HAP-1 (cell line): ENCODE measurements at regions not wholly inside any gene's neighbourhood (a gene's known extent, or its start where the extent isn't known, plus 50 kb on each side); places are given as distances from the start of the nearest gene placed in this dataset.
"Not testable (repeated sequence)": the region's sequence is repeated elsewhere in the genome, so short reads cannot be mapped to it uniquely, and the experiment has no call there.

Source experiments
- DNase-seq, 2 experiments: peaks; one replicate each; pipeline ENCODE4 v3.0.0-alpha.2; 2016 to 2020; ENCODE audit warnings: low spot score in 2 of 2
- H3K27me3 ChIP-seq: fragments of 250-450 bp; sonication (Bioruptor Pico); 2 replicates; pipeline ENCODE4 v1.5.1; 2020; ENCODE audit warnings: low read depth, mild to moderate bottlenecking, moderate library complexity
- H3K36me3 ChIP-seq: fragments of 250-450 bp; sonication (Bioruptor Pico); replicated peaks from 2 replicates; pipeline ENCODE4 v1.5.1; 2020; ENCODE audit warnings: mild to moderate bottlenecking
- H3K4me1 ChIP-seq: fragments of 250-450 bp; sonication (Bioruptor Pico); 2 replicates; pipeline ENCODE4 v1.5.1; 2020; ENCODE audit warnings: mild to moderate bottlenecking
- H3K4me3 ChIP-seq: fragments of 250-450 bp; sonication (Bioruptor Pico); 2 replicates; pipeline ENCODE4 v1.5.1; 2020; ENCODE audit warnings: mild to moderate bottlenecking, moderate library complexity
- H3K9me3 ChIP-seq: fragments of 250-450 bp; sonication (Bioruptor Pico); 2 replicates; pipeline ENCODE4 v1.5.1; 2020; ENCODE audit warnings: mild to moderate bottlenecking, moderate library complexity
- in situ Hi-C: fragments of 300-500 bp; cut with MboI; formaldehyde crosslinking; loops from 3 replicates; pipeline ENCODE4 v1.14.3; 2020; ENCODE audit warnings: low sequenced_read_pairs, inconsistent platforms, mixed read lengths

DNA sequence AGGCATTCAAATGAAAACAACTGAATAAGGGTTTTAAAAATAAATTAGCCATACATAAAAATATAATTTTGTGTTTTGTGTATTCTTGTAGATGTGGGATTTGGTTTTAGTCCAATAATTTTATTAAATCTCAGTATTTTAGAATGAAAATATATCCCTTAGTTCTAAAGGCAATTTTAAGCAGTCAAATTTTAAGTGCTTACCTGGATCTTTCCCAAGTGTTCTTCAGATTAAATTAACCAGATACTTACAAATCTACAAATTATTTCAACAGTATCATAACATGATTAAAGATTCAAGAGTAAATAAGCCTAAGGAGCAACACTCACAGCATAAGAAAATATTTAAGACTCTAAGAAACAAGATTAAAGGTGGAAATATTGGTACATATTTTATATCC lies 275.0 kb upstream of the RBMS3 start:
- no peak for DNase-seq
- Histone ChIP-seq H3K36me3 (no peaks in the 10 kb centered on the region), H3K4me3 (no peak overlapping the region), H3K9me3 (no peaks in the 10 kb centered on the region), H3K27me3 (no peaks in the 10 kb centered on the region), H3K4me1 (no peaks in the 10 kb centered on the region)
- in situ Hi-C loops = no loop called here

- no peak overlapping the region for H3K4me3 ChIP-seq
- H3K9me3 ChIP-seq = no peaks in the 10 kb centered on the region
- H3K27me3 ChIP-seq = no peaks in the 10 kb centered on the region
- in situ Hi-C loops = no loop called here
- no peaks in the 10 kb centered on the region for H3K36me3 ChIP-seq
- DNase-seq = no peak
- no peaks in the 10 kb centered on the region for H3K4me1 ChIP-seq
These were observed 269.4 kb upstream of the RBMS3 start for GRCh38 chr3:29011441-29011840.

- Histone ChIP-seq H3K4me1 (no peaks in the 10 kb centered on the region), H3K36me3 (no peaks in the 10 kb centered on the region), H3K9me3 (no peaks in the 10 kb centered on the region), H3K27me3 (no peaks in the 10 kb centered on the region), H3K4me3 (no peak overlapping the region)
- in situ Hi-C loops = no loop called here
- DNase-seq = no peak
These were observed 268.9 kb upstream of the RBMS3 start for GRCh38 chr3:29011966-29012365.

GRCh38 chr3:29022976-29023375 lies 257.9 kb upstream of the RBMS3 start:
- no peak for DNase-seq
- H3K9me3 ChIP-seq = no peaks in the 10 kb centered on the region
- H3K27me3 ChIP-seq = no peaks in the 10 kb centered on the region
- in situ Hi-C loops = no loop called here
- H3K4me1 ChIP-seq = no peaks in the 10 kb centered on the region
- no peak overlapping the region for H3K4me3 ChIP-seq
- no peaks in the 10 kb centered on the region for H3K36me3 ChIP-seq

- no peak for DNase-seq
- in situ Hi-C loops = no loop called here
- no peaks in the 10 kb centered on the region for H3K27me3 ChIP-seq
- H3K9me3 ChIP-seq = no peaks in the 10 kb centered on the region
- H3K36me3 ChIP-seq = no peaks in the 10 kb centered on the region
- H3K4me1 ChIP-seq = no peaks in the 10 kb centered on the region
- no peak overlapping the region for H3K4me3 ChIP-seq
These were observed 254.6 kb upstream of the RBMS3 start for GRCh38 chr3:29026286-29026685.

DNA sequence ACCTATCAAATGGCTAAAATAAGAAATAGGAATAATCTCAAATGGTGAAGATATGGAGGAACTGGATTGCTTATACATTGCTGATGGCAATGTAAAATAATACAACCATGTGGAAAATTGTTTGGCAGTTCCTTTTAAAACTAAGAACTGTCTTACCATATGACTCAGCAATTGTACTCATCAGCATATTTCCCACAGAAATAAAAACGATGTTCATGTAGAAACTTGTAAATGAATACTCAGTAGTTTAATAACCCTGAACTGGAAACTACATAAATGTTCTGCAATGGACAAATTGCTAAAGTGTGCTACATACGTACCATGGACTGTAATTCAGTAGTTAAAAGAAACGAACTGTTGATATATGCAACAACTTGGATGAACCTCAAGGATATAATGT lies 253.9 kb upstream of the RBMS3 start:
- no peaks in the 10 kb centered on the region for H3K27me3 ChIP-seq
- no peak overlapping the region for H3K4me3 ChIP-seq
- in situ Hi-C loops = no loop called here
- H3K36me3 ChIP-seq = no peaks in the 10 kb centered on the region
- DNase-seq = no peak
- H3K9me3 ChIP-seq = no peaks in the 10 kb centered on the region
- H3K4me1 ChIP-seq = no peaks in the 10 kb centered on the region

DNA sequence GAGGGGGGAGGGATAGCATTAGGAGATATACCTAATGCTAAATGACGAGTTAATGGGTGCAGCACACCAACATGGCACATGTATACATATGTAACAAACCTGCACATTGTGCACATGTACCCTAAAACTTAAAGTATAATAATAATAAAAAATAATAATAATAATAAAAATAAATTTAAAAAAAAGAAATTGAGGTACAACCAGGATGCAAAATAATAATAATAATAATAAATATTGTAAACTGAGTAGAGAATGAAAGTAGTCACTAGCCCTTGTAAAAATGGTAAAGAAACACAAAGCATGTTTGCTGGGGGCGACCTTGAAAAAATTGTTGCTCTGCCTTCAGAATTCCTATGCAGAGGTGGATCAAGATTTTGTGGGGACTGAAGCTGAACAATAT lies 249.7 kb upstream of the RBMS3 start:
- DNase-seq, H3K36me3 ChIP-seq, H3K9me3 ChIP-seq, H3K27me3 ChIP-seq, H3K4me3 ChIP-seq, H3K4me1 ChIP-seq, in situ Hi-C loops: not testable (repeated sequence)

- H3K9me3 ChIP-seq = no peaks in the 10 kb centered on the region
- no peak for DNase-seq
- no peak overlapping the region for H3K4me3 ChIP-seq
- no peaks in the 10 kb centered on the region for H3K36me3 ChIP-seq
- in situ Hi-C loops = no loop called here
- H3K27me3 ChIP-seq = no peaks in the 10 kb centered on the region
- H3K4me1 ChIP-seq = no peaks in the 10 kb centered on the region
These were observed 247.4 kb upstream of the RBMS3 start for GRCh38 chr3:29033511-29033910.

GRCh38 chr3:29050155-29050554 lies 230.7 kb upstream of the RBMS3 start:
- peaks cover 4% of the 10 kb centered on the region; the same call in 1 of the 2 replicates for H3K9me3 ChIP-seq
- H3K36me3 ChIP-seq = no peaks in the 10 kb centered on the region
- no peaks in the 10 kb centered on the region; the same call in 1 of the 2 replicates for H3K4me1 ChIP-seq
- in situ Hi-C loops = no loop called here
- no peak for DNase-seq
- no peaks in the 10 kb centered on the region for H3K27me3 ChIP-seq
- H3K4me3 ChIP-seq = no peak overlapping the region

DNA sequence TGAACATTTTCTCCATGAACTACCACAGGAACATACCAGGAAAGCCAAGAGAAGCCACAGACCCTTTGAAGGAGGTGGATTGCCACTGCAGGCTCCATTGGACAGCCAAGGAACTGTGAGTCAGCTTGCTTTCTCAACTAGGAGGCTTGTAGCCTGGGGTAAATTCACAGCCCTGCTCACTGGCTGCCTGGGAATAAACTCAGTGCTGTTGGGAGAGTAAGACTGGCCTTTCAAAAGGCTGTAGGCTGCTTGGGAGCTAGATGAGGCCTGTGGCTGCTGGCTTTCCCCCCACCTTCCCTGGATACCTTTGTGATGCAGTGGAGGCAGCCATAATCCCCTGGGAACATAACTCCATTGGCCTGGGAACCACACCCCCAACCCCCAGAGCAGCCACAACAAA lies 223.5 kb upstream of the RBMS3 start:
- Histone ChIP-seq H3K4me1 (peaks cover 4% of the 10 kb centered on the region), H3K36me3 (no peaks in the 10 kb centered on the region), H3K9me3 (no peaks in the 10 kb centered on the region), H3K27me3 (no peaks in the 10 kb centered on the region), H3K4me3 (no peak overlapping the region)
- in situ Hi-C loops = no loop called here
- DNase-seq = peak in 1 of 2 experiments; percentile 43

DNA sequence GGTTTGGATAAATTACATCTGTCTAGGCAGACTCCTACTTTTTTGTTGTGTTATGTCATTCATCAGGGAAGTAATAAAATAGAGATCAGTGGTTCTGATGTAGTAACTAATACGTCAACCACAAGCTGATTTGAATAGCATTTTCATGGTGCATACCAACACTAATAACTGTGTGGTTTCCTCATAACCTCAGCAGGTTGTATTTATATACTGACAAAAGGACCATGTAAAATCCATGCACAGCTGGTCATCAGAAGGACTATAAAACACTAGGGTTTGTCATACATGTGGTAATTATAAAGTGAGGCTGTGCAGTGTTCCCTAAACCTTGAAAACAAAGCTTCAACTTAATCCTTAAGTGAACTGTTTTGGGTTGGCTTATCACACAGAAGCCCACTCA lies 216.8 kb upstream of the RBMS3 start:
- no peaks in the 10 kb centered on the region for H3K9me3 ChIP-seq
- in situ Hi-C loops = no loop called here
- peak in 1 of 2 experiments; percentile 64 for DNase-seq
- no peaks in the 10 kb centered on the region for H3K36me3 ChIP-seq
- H3K4me1 ChIP-seq = peaks cover 3% of the 10 kb centered on the region; the same call in 1 of the 2 replicates
- H3K4me3 ChIP-seq = no peak overlapping the region
- no peaks in the 10 kb centered on the region for H3K27me3 ChIP-seq

GRCh38 chr3:29065211-29065785 lies 215.6 kb upstream of the RBMS3 start:
- Histone ChIP-seq H3K27me3 (no peaks in the 10 kb centered on the region), H3K9me3 (no peaks in the 10 kb centered on the region; the same call in 1 of the 2 replicates), H3K4me1 (peaks cover 3% of the 10 kb centered on the region; the same call in 1 of the 2 replicates), H3K36me3 (no peaks in the 10 kb centered on the region), H3K4me3 (no peak overlapping the region)
- peak; percentile 28 to 61 for DNase-seq
- in situ Hi-C loops = no loop called here

DNA sequence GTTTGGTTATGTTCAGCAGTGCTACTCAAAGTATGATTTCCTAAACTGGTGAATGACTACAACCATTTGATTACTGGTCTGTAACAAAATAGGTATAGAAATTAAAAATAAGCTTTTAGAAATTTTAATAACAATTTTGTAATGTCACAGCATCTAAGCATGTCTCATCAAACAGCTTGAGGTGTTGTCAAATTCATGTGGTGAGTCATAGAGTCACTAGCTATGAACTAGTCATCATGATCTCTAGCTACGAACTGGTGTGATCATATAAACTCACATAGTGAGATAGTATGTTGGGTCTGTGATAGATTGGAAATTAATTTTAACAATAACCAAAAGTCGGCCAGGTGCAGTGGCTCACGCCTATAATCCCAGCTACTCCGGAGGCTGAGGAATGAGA lies 213.9 kb upstream of the RBMS3 start:
- DNase-seq = no peak
- H3K36me3 ChIP-seq = no peaks in the 10 kb centered on the region
- in situ Hi-C loops = no loop called here
- peaks cover 12% of the 10 kb centered on the region for H3K4me1 ChIP-seq
- H3K9me3 ChIP-seq = no peaks in the 10 kb centered on the region; the same call in 1 of the 2 replicates
- no peak overlapping the region for H3K4me3 ChIP-seq
- no peaks in the 10 kb centered on the region for H3K27me3 ChIP-seq

DNA sequence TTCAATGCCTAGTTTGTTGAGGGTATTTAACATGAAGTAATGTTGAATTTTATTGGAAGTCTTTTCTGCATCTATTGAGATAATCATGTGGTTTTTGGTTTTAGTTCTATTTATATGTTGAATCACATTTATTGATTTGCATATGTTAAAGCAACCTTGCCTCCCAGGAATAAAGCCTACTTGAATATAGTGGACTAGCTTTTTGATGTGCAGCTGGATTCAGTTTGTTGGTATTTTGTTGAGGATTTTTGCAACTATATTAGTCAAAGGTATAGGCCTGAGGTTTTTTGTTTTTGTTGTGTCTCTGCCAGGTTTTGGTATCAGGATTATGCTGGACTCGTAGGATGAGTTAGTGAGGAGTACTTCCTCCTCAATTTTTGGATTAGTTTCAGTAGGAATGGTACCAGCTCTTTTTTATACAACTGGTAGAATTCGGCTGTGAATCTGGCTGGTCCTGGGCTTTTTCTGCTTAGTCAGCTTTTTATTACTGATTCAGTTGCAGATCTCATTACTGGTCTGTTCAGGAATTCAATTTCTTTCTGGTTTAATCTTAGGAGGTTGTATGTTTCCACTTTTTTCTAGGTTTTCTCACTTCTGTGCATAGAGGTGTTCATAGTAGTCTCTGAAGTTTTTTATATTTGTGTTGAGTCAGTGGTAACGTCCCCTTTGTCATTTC lies 209.8 kb upstream of the RBMS3 start:
- H3K36me3 ChIP-seq = no peaks in the 10 kb centered on the region
- in situ Hi-C loops = no loop called here
- no peaks in the 10 kb centered on the region; the same call in 1 of the 2 replicates for H3K9me3 ChIP-seq
- peaks cover 9% of the 10 kb centered on the region; the same call in 1 of the 2 replicates for H3K4me1 ChIP-seq
- H3K27me3 ChIP-seq = no peaks in the 10 kb centered on the region; the same call in 1 of the 2 replicates
- peak in 1 of 2 experiments; percentile 41 for DNase-seq
- no peak overlapping the region for H3K4me3 ChIP-seq
